NCI-H146 (cell line): ENCODE measurements at regions not wholly inside any gene's neighbourhood (a gene's known extent, or its start where the extent isn't known, plus 50 kb on each side); places are given as distances from the start of the nearest gene placed in this dataset.

Experiments
- DNase-seq: peaks from one replicate; lab custom pipeline; 2025; lab: John Stamatoyannopoulos, UW

- DNase-seq, result no peak
Observed at GRCh38 chr21:43274022-43274945, 105.5 kb downstream of the CRYAA start.

GRCh38 chr21:43273708-43274021, 104.9 kb downstream of the CRYAA start:
- no peak for DNase-seq

- no peak for DNase-seq
Observed at GRCh38 chr21:43273016-43273707, 104.4 kb downstream of the CRYAA start.

- no peak for DNase-seq
Observed at GRCh38 chr21:43272591-43272990, 103.8 kb downstream of the CRYAA start.

- DNase-seq, result no peak
Observed at GRCh38 chr21:43271452-43272020, 102.7 kb downstream of the CRYAA start.

GRCh38 chr21:43270800-43271301, 102.0 kb downstream of the CRYAA start:
- DNase-seq, result no peak

- DNase-seq, result no peak
Observed at GRCh38 chr21:43269957-43270705, 101.3 kb downstream of the CRYAA start.

- no peak for DNase-seq
Observed at GRCh38 chr21:43269440-43269839, 100.6 kb downstream of the CRYAA start.

GRCh38 chr21:43268804-43269186, 100.0 kb downstream of the CRYAA start:
- DNase-seq, result no peak

- DNase-seq, result no peak
Observed at GRCh38 chr21:43268086-43268803, 99.4 kb downstream of the CRYAA start.

- DNase-seq, result no peak
Observed at GRCh38 chr21:43267391-43268085, 98.7 kb downstream of the CRYAA start.

GRCh38 chr21:43266534-43266933, 97.7 kb downstream of the CRYAA start:
- DNase-seq, result no peak

GRCh38 chr21:43262427-43262826, 93.6 kb downstream of the CRYAA start:
- DNase-seq, result no peak
